ENCODE measurements at regions not wholly inside any gene's neighbourhood (a gene's known extent, or its start where the extent isn't known, plus 50 kb on each side); places are given as distances from the start of the nearest gene placed in this dataset.
A peak's percentile ranks its signal among the peaks of the same experiment; 100 is the strongest.

GRCh38 chr10:44300666-44301649 lies 83.9 kb downstream of the CXCL12 start:
- Histone ChIP-seq H3K9me3 (ENCODE audit: control insufficient read depth in 1 of 2, low read length in 2 of 2) (no peaks in the 10 kb centered on the region), H3K4me3 (ENCODE audit: low read depth in 1 of 2, low read length in 2 of 2) (no peak overlapping the region), H3K4me1 (ENCODE audit: control insufficient read depth in 1 of 2, insufficient read depth in 2 of 2, low read length in 2 of 2) (no peaks in the 10 kb centered on the region), H3K27me3 (ENCODE audit: low read depth, low read length) (no peaks in the 10 kb centered on the region), H3K27ac (ENCODE audit: low read length) (no peak overlapping the region), H3K36me3 (ENCODE audit: control insufficient read depth in 1 of 2, insufficient read depth in 2 of 2, low read length in 2 of 2) (no peaks in the 10 kb centered on the region)

DNA sequence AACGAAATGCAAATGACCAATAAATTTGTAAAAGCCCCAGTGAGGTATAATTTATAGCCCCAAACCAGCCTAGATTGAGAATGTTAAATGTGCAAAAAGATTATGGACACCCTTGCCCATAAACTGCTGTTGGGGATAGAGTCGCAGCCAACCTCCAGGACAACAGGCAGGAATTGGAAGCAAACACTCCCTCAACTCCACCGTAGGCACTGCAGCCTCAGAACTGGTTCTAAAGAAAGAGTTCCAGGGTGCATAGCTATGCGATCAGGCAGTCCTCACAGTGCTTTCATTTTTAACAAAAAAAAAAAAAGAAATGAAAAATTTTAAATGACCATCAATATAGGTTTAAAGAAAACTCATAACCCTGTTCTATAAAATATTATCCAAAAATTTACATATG lies 86.2 kb downstream of the CXCL12 start:
- H3K36me3 ChIP-seq (ENCODE audit: control insufficient read depth in 1 of 2, insufficient read depth in 2 of 2, low read length in 2 of 2) = peaks cover 0 to 6% of the 10 kb centered on the region in 2 donors
- no peak overlapping the region for H3K4me3 ChIP-seq (ENCODE audit: low read depth in 1 of 2, low read length in 2 of 2)
- no peaks in the 10 kb centered on the region for H3K27me3 ChIP-seq (ENCODE audit: low read depth, low read length)
- no peaks in the 10 kb centered on the region for H3K4me1 ChIP-seq (ENCODE audit: control insufficient read depth in 1 of 2, insufficient read depth in 2 of 2, low read length in 2 of 2)
- no peak overlapping the region for H3K27ac ChIP-seq (ENCODE audit: low read length)
- H3K9me3 ChIP-seq (ENCODE audit: control insufficient read depth in 1 of 2, low read length in 2 of 2) = no peaks in the 10 kb centered on the region

DNA sequence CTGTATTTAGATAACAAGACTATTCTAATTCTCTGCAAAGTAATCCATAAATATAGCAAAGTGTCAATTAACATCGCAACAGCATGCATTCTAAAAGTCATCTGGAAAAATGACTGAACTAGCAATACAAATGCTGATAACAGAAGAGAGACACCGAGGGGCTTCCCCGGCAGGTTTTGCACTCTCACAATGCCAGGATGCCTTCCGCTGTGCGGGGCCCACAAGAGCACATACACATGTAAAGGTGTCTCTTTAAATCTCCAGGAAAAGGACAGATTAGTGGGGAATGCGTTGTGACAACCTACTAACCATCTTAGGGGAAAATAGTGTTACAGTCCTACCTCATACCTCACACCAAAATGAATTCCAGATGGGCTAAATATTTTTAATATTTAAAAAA lies 86.9 kb downstream of the CXCL12 start:
- Histone ChIP-seq H3K36me3 (ENCODE audit: control insufficient read depth in 1 of 2, insufficient read depth in 2 of 2, low read length in 2 of 2) (peaks cover 0 to 6% of the 10 kb centered on the region in 2 donors), H3K4me3 (ENCODE audit: low read depth in 1 of 2, low read length in 2 of 2) (no peak overlapping the region), H3K27me3 (ENCODE audit: low read depth, low read length) (no peaks in the 10 kb centered on the region), H3K4me1 (ENCODE audit: control insufficient read depth in 1 of 2, insufficient read depth in 2 of 2, low read length in 2 of 2) (peaks cover 0 to 6% of the 10 kb centered on the region in 2 donors), H3K9me3 (ENCODE audit: control insufficient read depth in 1 of 2, low read length in 2 of 2) (no peaks in the 10 kb centered on the region), H3K27ac (ENCODE audit: low read length) (no peak overlapping the region)

DNA sequence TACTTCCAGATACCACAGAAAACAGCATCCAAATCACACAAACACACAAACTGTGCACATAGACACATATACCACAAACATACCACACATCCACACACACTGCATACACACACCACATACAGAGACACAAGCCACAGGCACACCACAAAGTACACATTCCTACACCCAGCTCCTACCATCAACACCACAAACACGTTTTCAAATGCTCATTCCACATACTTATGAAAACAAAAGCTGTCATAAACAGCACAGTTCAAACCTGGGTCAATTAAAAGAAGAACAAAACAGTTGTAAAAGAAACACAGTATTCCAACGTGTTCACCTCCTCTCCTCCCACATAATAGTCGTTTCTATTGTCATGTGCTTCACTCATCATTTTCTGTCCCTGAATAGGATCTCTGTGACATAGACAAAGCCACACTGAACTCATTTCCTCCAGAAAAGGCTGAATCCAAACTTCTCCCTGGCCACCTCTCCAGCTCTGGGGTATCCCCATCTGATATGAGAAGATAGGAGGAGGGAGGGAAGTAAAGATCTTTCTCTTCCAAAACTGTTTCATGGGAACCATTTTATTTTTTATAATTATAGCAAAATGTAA lies 89.2 kb downstream of the CXCL12 start:
- Histone ChIP-seq H3K4me3 (ENCODE audit: low read depth in 1 of 2, low read length in 2 of 2) (no peak overlapping the region), H3K9me3 (ENCODE audit: control insufficient read depth in 1 of 2, low read length in 2 of 2) (no peaks in the 10 kb centered on the region), H3K36me3 (ENCODE audit: control insufficient read depth in 1 of 2, insufficient read depth in 2 of 2, low read length in 2 of 2) (peaks cover 0 to 6% of the 10 kb centered on the region in 2 donors), H3K4me1 (ENCODE audit: control insufficient read depth in 1 of 2, insufficient read depth in 2 of 2, low read length in 2 of 2) (peaks cover 0 to 6% of the 10 kb centered on the region in 2 donors), H3K27ac (ENCODE audit: low read length) (no peak overlapping the region), H3K27me3 (ENCODE audit: low read depth, low read length) (no peaks in the 10 kb centered on the region)

DNA sequence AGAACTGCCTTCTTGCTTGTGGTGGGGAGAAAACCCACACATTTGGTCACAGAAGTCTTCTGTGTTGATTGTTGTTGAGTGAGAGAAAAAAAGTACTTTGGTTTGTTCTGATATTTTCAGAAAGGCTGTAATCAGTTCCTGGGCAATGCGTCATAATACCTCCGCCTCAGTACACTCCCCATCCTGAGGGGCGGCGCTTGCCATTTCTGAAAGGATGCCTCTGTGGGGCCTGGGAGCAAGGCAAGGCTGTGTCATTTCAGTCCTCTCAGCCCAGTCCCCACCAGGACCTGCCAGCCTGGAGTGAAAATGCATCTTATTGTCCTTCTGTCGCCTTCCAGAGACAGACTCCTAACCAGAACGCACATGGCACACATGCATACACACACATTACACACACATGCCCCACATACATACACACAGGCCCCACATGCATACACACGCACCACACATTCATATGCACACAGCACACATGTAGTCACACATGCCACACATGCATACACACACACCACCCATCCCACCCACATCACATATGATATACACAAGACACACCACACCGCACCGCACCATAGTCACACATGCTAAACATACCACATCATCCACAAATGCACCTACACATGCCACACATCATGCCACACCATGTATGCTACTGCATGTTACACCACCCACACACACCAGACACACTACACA lies 90.0 kb downstream of the CXCL12 start:
- H3K9me3 ChIP-seq (ENCODE audit: control insufficient read depth in 1 of 2, low read length in 2 of 2) = no peaks in the 10 kb centered on the region
- H3K27ac ChIP-seq (ENCODE audit: low read length) = peak overlapping the region; percentile 82
- H3K4me1 ChIP-seq (ENCODE audit: control insufficient read depth in 1 of 2, insufficient read depth in 2 of 2, low read length in 2 of 2) = peaks cover 0 to 6% of the 10 kb centered on the region in 2 donors
- H3K36me3 ChIP-seq (ENCODE audit: control insufficient read depth in 1 of 2, insufficient read depth in 2 of 2, low read length in 2 of 2) = peaks cover 0 to 6% of the 10 kb centered on the region in 2 donors
- H3K4me3 ChIP-seq (ENCODE audit: low read depth in 1 of 2, low read length in 2 of 2) = no peak overlapping the region
- H3K27me3 ChIP-seq (ENCODE audit: low read depth, low read length) = no peaks in the 10 kb centered on the region

DNA sequence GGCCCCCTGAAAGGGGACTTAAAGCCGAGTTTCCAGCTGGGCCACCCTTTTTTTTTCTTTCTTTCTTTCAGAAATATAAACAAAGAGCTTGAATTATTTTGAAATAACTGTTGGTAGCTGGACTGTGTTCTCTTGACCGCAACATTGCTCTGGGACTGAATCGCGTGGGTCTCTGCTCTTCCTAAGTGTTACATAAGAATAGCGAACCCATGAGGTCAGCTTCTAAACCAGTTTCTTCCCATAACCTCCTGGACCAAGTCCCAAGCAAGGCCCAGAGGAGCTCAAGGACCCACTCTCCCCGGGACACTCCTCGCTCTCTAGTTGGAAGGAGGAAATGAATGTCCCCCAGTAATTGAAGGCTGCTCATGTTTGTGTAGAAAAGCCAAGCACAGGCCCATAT lies 91.1 kb downstream of the CXCL12 start:
- H3K4me1 ChIP-seq (ENCODE audit: control insufficient read depth in 1 of 2, insufficient read depth in 2 of 2, low read length in 2 of 2) = peaks cover 0 to 6% of the 10 kb centered on the region in 2 donors
- no peaks in the 10 kb centered on the region for H3K27me3 ChIP-seq (ENCODE audit: low read depth, low read length)
- no peaks in the 10 kb centered on the region for H3K9me3 ChIP-seq (ENCODE audit: control insufficient read depth in 1 of 2, low read length in 2 of 2)
- peaks cover 0 to 6% of the 10 kb centered on the region in 2 donors for H3K36me3 ChIP-seq (ENCODE audit: control insufficient read depth in 1 of 2, insufficient read depth in 2 of 2, low read length in 2 of 2)
- peak overlapping the region in 1 of 2 donors; percentile 37 for H3K4me3 ChIP-seq (ENCODE audit: low read depth in 1 of 2, low read length in 2 of 2)
- peak overlapping the region; percentile 82 for H3K27ac ChIP-seq (ENCODE audit: low read length)

DNA sequence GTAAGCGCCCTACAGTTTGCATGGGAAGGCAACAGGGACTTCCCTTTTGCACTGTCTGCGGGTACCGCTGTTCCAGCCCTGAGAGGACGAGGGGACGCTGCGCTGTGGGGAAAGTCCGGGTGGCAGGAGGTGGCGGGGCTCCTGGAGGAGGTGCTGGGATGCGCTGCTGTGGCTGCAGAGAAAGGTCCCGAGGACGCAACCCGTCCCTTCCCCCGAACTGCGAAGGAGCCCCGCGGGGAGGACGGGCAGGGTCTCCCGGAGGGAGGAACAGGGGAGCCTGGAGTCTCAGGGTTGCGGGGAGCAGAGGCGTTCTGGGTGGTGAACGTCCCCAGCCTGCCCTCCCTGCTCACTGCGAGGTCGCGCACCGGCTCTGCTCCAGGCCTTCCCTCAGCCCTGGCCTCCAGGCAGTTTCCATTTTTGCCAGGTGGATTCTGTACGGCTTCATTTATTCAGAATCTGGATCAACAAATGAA lies 91.6 kb downstream of the CXCL12 start:
- Histone ChIP-seq H3K27me3 (ENCODE audit: low read depth, low read length) (no peaks in the 10 kb centered on the region), H3K27ac (ENCODE audit: low read length) (peak overlapping the region; percentile 24), H3K4me3 (ENCODE audit: low read depth in 1 of 2, low read length in 2 of 2) (peak overlapping the region in 1 of 2 donors; percentile 37), H3K9me3 (ENCODE audit: control insufficient read depth in 1 of 2, low read length in 2 of 2) (no peaks in the 10 kb centered on the region), H3K4me1 (ENCODE audit: control insufficient read depth in 1 of 2, insufficient read depth in 2 of 2, low read length in 2 of 2) (peaks cover 0 to 6% of the 10 kb centered on the region in 2 donors), H3K36me3 (ENCODE audit: control insufficient read depth in 1 of 2, insufficient read depth in 2 of 2, low read length in 2 of 2) (peaks cover 0 to 6% of the 10 kb centered on the region in 2 donors)

DNA sequence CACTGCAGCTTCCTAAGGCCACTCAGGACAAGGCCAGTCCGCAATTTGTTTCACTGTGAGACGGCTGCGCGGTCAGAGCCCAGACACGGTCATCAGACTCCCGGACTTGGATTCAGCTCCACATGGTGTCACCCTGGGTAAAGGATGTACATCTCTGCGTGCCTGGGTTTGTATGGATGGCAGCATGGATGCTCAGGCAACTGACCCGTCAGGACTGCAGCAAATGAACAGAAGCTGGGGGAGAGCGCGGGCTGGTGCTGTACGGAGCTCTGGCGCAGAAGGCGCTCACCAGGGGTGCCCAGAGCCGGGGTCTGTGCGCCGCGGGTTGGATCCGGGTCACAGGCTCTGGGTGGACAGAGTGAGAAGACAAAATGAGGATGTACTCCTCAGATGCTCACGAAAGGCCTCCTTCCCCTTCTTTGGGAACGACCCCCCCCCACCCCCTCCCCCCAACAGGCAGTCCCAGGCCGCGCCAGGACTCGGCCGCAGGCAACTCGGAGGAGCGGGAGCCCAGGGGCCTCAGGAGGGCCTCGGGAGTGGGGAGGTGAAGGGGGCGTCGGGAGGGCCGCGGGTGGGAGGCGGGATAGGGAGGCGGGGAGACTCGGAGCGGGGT lies 92.4 kb downstream of the CXCL12 start:
- peaks cover 0 to 6% of the 10 kb centered on the region in 2 donors for H3K36me3 ChIP-seq (ENCODE audit: control insufficient read depth in 1 of 2, insufficient read depth in 2 of 2, low read length in 2 of 2)

GRCh38 chr10:44291091-44291490 lies 93.8 kb downstream of the CXCL12 start:
- H3K27ac ChIP-seq (ENCODE audit: low read length) = no peak overlapping the region
- H3K4me3 ChIP-seq (ENCODE audit: low read depth in 1 of 2, low read length in 2 of 2) = no peak overlapping the region
- no peaks in the 10 kb centered on the region for H3K27me3 ChIP-seq (ENCODE audit: low read depth, low read length)
- no peaks in the 10 kb centered on the region for H3K9me3 ChIP-seq (ENCODE audit: control insufficient read depth in 1 of 2, low read length in 2 of 2)
- peaks cover 0 to 6% of the 10 kb centered on the region in 2 donors for H3K36me3 ChIP-seq (ENCODE audit: control insufficient read depth in 1 of 2, insufficient read depth in 2 of 2, low read length in 2 of 2)
- peaks cover 0 to 15% of the 10 kb centered on the region in 2 donors for H3K4me1 ChIP-seq (ENCODE audit: control insufficient read depth in 1 of 2, insufficient read depth in 2 of 2, low read length in 2 of 2)

More for the DNA sequence above, 92.4 kb downstream of the CXCL12 start:
- no peak overlapping the region for H3K27ac ChIP-seq (ENCODE audit: low read length)
- H3K4me1 ChIP-seq (ENCODE audit: control insufficient read depth in 1 of 2, insufficient read depth in 2 of 2, low read length in 2 of 2) = peaks cover 0 to 7% of the 10 kb centered on the region in 2 donors
- no peaks in the 10 kb centered on the region for H3K27me3 ChIP-seq (ENCODE audit: low read depth, low read length)
- H3K9me3 ChIP-seq (ENCODE audit: control insufficient read depth in 1 of 2, low read length in 2 of 2) = no peaks in the 10 kb centered on the region
- no peak overlapping the region for H3K4me3 ChIP-seq (ENCODE audit: low read depth in 1 of 2, low read length in 2 of 2)

DNA sequence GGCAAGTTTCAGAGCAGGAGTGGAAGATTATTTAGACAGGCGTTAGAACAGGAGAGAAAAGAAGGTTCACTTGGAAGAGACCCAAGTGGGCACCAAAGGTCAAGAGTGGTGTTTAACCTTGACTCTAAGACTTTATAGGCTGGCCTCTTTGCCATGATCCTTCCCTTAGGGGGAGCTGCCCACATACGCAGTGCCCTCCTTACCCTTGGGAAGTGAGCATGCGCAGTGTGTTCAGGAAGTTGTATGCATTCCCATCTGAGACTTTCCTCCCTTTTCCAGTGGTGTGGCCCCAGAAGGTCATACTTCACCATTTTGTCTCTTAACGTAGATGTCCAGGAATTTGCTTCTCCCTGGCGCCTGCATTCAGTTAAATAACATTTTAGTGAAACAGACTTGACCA lies 95.8 kb downstream of the CXCL12 start:
- Histone ChIP-seq H3K36me3 (ENCODE audit: control insufficient read depth in 1 of 2, insufficient read depth in 2 of 2, low read length in 2 of 2) (peaks cover 0 to 1% of the 10 kb centered on the region in 2 donors), H3K4me3 (ENCODE audit: low read depth in 1 of 2, low read length in 2 of 2) (no peak overlapping the region), H3K27ac (ENCODE audit: low read length) (no peak overlapping the region), H3K4me1 (ENCODE audit: control insufficient read depth in 1 of 2, insufficient read depth in 2 of 2, low read length in 2 of 2) (peaks cover 0 to 15% of the 10 kb centered on the region in 2 donors), H3K27me3 (ENCODE audit: low read depth, low read length) (no peaks in the 10 kb centered on the region), H3K9me3 (ENCODE audit: control insufficient read depth in 1 of 2, low read length in 2 of 2) (no peaks in the 10 kb centered on the region)
